ENCODE measurements at regions not wholly inside any gene's neighbourhood (a gene's known extent, or its start where the extent isn't known, plus 50 kb on each side); places are given as distances from the start of the nearest gene placed in this dataset.

DNA sequence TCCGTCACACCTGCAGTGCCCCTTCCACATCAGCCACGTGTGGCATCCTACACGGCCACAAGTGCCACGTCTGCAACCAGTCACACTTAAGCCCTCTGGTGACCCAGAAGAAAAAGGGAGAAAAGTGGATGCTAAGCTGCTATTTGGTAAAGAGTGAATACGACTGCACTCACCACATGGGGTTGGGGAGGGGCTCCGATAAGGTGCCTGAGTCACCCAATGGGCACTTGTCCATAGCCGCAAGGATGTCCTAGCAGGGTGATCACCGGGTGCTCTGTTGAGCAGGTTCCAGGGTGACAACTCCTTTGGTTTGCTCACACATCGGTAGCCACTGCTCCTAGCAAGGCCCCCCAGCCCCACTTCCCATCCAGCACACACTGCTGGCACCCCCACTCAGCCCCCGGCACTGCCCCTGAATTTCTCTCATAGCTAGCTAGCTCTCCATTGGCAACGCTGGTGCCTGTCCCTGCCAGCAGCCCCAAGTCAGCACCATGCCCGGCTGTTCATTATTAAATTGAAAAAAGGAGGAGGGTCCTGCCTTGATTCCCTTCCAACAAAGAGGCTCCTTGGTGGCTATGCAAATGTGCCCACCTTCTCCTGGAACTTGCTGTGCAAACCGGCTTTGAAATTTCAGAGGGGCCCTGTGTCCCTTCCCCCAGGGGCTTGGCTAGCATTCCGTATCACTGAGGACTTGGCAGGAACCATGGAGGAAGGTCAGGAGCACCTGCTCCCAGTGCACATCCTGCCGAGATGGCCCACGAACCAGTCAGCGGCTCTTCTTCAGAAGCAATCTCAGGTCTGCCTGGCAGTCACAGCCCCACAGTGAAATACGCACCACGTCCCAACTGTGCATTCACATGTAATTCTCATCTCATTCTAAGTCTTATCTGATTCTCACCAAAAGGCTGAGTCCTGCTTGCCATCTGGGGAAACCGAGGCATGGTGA lies 227.7 kb upstream of the DIO3 start:
- no peak for TF ChIP-seq RAD21 (IDR thresholded peaks at IDR 0.05; ENCODE audit: low read length)
- TF ChIP-seq, protein P1, sequence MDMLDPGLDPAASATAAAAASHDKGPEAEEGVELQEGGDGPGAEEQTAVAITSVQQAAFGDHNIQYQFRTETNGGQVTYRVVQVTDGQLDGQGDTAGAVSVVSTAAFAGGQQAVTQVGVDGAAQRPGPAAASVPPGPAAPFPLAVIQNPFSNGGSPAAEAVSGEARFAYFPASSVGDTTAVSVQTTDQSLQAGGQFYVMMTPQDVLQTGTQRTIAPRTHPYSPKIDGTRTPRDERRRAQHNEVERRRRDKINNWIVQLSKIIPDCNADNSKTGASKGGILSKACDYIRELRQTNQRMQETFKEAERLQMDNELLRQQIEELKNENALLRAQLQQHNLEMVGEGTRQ (IDR thresholded peaks at IDR 0.05; ENCODE audit: borderline replicate concordance, low read depth, low read length) = no peak
- TF ChIP-seq, protein P2, sequence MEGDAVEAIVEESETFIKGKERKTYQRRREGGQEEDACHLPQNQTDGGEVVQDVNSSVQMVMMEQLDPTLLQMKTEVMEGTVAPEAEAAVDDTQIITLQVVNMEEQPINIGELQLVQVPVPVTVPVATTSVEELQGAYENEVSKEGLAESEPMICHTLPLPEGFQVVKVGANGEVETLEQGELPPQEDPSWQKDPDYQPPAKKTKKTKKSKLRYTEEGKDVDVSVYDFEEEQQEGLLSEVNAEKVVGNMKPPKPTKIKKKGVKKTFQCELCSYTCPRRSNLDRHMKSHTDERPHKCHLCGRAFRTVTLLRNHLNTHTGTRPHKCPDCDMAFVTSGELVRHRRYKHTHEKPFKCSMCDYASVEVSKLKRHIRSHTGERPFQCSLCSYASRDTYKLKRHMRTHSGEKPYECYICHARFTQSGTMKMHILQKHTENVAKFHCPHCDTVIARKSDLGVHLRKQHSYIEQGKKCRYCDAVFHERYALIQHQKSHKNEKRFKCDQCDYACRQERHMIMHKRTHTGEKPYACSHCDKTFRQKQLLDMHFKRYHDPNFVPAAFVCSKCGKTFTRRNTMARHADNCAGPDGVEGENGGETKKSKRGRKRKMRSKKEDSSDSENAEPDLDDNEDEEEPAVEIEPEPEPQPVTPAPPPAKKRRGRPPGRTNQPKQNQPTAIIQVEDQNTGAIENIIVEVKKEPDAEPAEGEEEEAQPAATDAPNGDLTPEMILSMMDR (IDR thresholded peaks at IDR 0.05) = no peak
- no peak for TF ChIP-seq FOXM1 (IDR thresholded peaks at IDR 0.05; ENCODE audit: low read depth)
- TF ChIP-seq, protein P3, sequence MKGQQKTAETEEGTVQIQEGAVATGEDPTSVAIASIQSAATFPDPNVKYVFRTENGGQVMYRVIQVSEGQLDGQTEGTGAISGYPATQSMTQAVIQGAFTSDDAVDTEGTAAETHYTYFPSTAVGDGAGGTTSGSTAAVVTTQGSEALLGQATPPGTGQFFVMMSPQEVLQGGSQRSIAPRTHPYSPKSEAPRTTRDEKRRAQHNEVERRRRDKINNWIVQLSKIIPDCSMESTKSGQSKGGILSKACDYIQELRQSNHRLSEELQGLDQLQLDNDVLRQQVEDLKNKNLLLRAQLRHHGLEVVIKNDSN (IDR thresholded peaks at IDR 0.05; ENCODE audit: borderline replicate concordance, low read depth) = no peak
- no peak for TF ChIP-seq POLR2AphosphoS5 (IDR thresholded peaks at IDR 0.05; ENCODE audit: low read depth, low read length)
- no peak for TF ChIP-seq EZH2phosphoT487 (IDR thresholded peaks at IDR 0.05; ENCODE audit: borderline replicate concordance, low read depth)
- no peak for TF ChIP-seq TCF12 (IDR thresholded peaks at IDR 0.05)
- TF ChIP-seq EP300 (IDR thresholded peaks at IDR 0.05; ENCODE audit: borderline replicate concordance in 1 of 2, low read depth in 1 of 2, low read length in 1 of 2) = no peak
- TF ChIP-seq, protein P4, sequence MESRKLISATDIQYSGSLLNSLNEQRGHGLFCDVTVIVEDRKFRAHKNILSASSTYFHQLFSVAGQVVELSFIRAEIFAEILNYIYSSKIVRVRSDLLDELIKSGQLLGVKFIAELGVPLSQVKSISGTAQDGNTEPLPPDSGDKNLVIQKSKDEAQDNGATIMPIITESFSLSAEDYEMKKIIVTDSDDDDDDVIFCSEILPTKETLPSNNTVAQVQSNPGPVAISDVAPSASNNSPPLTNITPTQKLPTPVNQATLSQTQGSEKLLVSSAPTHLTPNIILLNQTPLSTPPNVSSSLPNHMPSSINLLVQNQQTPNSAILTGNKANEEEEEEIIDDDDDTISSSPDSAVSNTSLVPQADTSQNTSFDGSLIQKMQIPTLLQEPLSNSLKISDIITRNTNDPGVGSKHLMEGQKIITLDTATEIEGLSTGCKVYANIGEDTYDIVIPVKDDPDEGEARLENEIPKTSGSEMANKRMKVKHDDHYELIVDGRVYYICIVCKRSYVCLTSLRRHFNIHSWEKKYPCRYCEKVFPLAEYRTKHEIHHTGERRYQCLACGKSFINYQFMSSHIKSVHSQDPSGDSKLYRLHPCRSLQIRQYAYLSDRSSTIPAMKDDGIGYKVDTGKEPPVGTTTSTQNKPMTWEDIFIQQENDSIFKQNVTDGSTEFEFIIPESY (IDR thresholded peaks at IDR 0.05; ENCODE audit: borderline replicate concordance, low read depth) = no peak
- no peak for TF ChIP-seq RCOR1 (IDR thresholded peaks at IDR 0.05; ENCODE audit: low read length)
- no peak for TF ChIP-seq MXI1 (IDR thresholded peaks at IDR 0.05; ENCODE audit: low read depth, low read length)
- no peak for TF ChIP-seq GABPA (IDR thresholded peaks at IDR 0.05; ENCODE audit: low read depth)
- TF ChIP-seq GATA2 (CRISPR knock-in tag; IDR thresholded peaks at IDR 0.05) = no peak

Measured in SK-N-SH (cell line).